Activated CD8-positive, alpha-beta memory T cell treated with anti-CD3 and anti-CD28 coated beads, Interleukin-2, amount 50 U/mL, for 1 hour (primary cell): ENCODE measurements at regions not wholly inside any gene's neighbourhood (a gene's known extent, or its start where the extent isn't known, plus 50 kb on each side); places are given as distances from the start of the nearest gene placed in this dataset.
"Not testable (repeated sequence)": the region's sequence is repeated elsewhere in the genome, so short reads cannot be mapped to it uniquely, and the experiment has no call there.

ENCODE experiments used
- DNase-seq: peaks from one replicate; pipeline ENCODE4 v3.0.0-alpha.2; 2020; ENCODE audit errors: extremely low read depth

GRCh38 chr1:94362466-94363058 is 55.6 kb upstream of the ABCD3 start:
- no peak for DNase-seq

- no peak for DNase-seq
Observed at GRCh38 chr1:94358630-94359599, 59.3 kb upstream of the ABCD3 start.

GRCh38 chr1:94357661-94358060 is 60.5 kb upstream of the ABCD3 start:
- DNase-seq: no peak

DNA sequence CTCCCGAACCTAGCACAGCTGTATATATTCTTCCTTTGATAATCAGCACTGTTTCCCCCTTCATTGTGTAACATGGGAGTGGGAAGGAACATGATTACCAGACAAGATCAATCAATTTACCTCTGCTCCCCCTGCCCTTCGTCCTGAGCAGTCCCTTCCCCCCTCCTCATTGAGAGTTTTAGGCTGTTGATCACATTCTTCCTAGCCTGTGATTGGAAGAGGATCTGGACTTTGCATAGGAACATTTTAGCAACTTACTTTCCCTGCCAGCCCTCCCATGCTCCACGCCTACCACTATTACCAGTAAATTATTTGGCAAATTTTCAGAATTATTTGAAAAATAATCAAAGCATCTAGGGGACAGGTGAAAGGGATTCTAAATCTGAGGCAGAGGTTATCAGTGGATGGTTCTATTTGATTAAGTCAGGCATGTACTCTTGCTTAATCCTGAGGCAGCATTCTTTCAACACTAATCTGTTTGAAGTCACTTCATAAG is 62.7 kb upstream of the ABCD3 start:
- no peak for DNase-seq

- DNase-seq: no peak
Observed at GRCh38 chr1:94351481-94351880, 66.7 kb upstream of the ABCD3 start.

GRCh38 chr1:94350350-94350924 is 67.8 kb upstream of the ABCD3 start:
- DNase-seq: no peak

- no peak for DNase-seq
Observed at GRCh38 chr1:94349853-94350252, 68.3 kb upstream of the ABCD3 start.

- DNase-seq: not testable (repeated sequence)
Observed at GRCh38 chr1:94348386-94348785, 69.8 kb upstream of the ABCD3 start.

GRCh38 chr1:94345148-94345721 is 73.0 kb upstream of the ABCD3 start:
- DNase-seq: no peak

DNA sequence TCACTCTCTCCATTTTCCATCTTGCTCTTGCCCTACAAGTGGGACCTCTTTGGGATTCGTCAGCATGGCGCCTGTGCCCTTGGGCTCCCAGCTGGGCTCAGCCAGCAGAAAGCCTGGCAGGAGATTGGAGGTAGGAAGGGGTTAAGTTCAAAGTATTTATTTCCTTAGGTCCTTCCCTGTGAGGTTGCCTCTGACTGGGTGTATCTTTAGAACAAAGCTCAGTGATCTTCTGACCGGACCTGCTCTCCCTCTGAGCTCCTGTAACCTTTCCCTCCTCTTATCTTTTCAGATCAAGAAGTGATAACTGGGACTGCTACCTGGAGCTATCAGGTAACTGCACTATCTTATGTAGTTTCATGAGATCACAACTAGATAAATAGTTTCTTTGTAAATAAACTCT is 75.8 kb upstream of the ABCD3 start:
- DNase-seq: no peak

DNA sequence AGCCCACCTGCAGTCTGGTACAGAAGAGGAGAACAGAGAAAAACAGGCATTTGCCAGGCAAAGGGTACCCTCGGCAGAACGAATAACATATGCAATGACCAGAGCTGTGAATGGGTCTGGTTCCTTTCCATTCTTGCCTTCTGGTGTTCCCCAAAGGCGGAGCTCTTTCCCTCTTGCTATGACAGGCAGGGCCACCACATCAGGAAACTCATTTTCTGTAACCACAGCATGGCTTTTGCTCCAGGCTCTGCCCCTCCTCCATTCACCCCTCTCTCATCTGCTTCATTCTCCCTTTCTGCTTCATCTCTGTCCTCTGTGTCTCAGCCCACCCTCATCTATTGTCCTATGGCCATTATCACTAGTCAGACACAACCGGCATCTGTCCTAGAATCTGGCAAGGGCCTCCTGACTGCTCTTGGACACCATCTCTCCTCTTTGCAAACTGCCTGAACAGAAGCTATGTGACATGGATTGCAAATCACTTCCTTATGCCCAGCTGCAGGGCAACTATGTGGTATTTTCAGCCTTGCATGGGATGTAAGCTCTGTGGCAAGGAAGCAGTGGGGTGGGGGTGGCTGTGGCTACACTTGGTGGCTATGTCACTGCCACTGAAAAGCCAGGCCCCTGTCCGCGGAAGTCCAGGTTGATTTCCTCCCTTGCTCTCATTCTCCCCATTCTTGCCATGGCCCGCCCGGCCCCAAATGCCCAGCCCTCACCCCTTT is 78.8 kb upstream of the ABCD3 start:
- no peak for DNase-seq

GRCh38 chr1:94336991-94337390 is 81.2 kb upstream of the ABCD3 start:
- no peak for DNase-seq

GRCh38 chr1:94335950-94336349 is 82.2 kb upstream of the ABCD3 start:
- peak; percentile 4 for DNase-seq

DNA sequence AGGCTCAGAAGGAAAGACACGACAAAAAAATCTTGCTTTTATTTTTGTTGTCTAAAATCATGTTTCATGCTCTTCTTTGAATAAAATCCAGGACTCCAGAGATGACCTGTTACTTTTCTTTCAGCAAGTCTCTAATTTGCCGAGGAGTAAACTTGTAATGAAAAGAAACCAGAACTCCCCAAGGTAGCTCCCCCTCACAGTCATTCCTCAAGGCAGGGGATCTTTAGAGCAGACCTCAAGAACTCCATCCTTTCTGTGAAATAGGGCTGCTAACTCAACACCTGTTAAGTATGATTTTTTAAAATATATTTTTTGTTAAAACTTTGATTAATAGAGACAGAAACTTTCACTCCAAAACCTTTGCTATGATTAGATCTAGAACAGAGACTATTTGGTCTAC is 82.7 kb upstream of the ABCD3 start:
- DNase-seq: no peak

DNA sequence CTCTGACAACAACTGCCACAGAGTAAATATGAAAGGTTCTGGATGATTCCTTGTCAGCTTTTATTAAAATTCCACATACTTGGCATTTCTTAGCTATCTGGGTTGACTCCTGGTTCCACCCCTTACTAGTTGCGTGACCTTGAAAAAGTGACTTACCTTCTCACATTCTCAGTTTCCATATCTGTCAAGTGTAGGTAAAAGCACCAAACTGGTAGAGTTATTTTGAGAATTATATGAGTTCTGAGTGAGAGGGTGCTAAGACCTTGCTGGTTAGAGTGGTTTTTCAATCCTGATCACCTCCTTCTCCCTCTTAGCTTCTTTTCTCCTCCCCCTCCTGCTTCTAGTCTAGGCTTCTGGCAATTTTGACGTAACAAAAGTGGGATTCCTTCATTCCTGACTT is 83.4 kb upstream of the ABCD3 start:
- DNase-seq: no peak

- no peak for DNase-seq
Observed at GRCh38 chr1:94332952-94333351, 85.2 kb upstream of the ABCD3 start.

- no peak for DNase-seq
Observed at GRCh38 chr1:94332516-94332915, 85.7 kb upstream of the ABCD3 start.

- DNase-seq: no peak
Observed at GRCh38 chr1:94329986-94330385, 88.2 kb upstream of the ABCD3 start.

DNA sequence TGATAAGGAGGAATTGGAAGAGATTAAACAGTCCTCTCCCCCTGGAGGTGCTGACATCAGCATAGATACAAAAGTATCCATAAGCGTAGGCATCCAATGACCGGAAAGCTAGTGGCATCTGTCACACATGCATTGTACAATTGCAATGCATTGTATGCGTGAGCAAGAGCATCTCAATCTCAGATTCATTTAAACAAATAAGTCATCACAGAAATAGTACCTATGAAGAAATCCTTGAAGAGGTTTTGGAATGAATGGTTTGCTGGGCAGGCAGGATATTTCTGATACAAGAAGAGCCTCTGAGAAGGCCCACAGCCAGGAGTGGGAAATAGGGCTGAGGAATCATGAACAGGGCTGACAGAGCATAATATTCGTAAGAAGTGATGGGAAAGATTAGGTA is 88.9 kb upstream of the ABCD3 start:
- no peak for DNase-seq

DNA sequence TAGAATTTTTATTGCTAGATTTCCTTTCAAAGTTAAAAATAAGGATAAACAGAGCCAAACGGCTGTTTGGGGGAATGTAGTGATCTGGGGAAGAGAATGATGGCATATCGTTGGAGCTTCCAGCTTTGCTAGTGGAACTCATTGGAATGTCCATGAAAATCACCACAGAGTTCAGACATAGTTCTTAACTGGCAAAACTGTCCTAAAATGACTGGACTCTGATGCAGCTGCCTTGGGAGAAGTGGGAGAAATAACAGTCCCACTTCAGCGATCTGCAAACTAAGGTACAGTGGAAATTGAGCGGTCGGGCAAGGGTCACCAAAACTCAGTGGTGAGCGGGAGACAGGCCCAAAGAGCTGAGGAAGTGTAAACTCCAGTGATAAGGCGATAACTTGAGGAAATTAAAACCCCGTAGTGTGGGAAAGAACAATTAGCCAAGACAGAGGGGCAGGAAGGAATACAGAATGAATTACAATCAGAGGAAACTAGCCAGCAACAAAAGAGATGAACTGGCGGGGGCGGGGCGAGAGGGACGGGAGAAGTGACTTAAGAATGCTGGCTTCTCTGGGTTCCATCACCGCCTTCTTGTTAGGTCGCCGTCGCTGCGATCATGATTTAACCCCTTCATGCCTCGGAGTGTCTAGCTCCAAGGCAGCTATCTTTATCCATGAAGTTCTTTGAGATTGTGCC is 89.8 kb upstream of the ARHGAP29 start:
- DNase-seq: no peak

GRCh38 chr1:94326329-94326728 is 88.9 kb upstream of the ARHGAP29 start:
- DNase-seq: no peak
